Keratinocyte (primary cell): ENCODE measurements at regions not wholly inside any gene's neighbourhood (a gene's known extent, or its start where the extent isn't known, plus 50 kb on each side); places are given as distances from the start of the nearest gene placed in this dataset.

Experiments used
- DNase-seq: peaks from one replicate; pipeline ENCODE4 v3.0.0-alpha.2; 2011; ENCODE audit warnings: low read depth, missing footprints, low spot score
- FAIRE-seq: peaks from 2 replicates; lab custom pipeline; 2011; peaks lifted over from hg19 to GRCh38; lab: Jason Lieb, UNC
- H2AFZ ChIP-seq: 2 replicates; pipeline ENCODE4 v1.6.0; 2012; ENCODE audit warnings: low read length, control low read depth, inconsistent platforms; ENCODE audit not compliant: control insufficient read depth
- H3K27ac ChIP-seq: 2 replicates; pipeline ENCODE4 v1.5.1; 2011; ENCODE audit warnings: low read length; ENCODE audit not compliant: control insufficient read depth, insufficient read depth
- H3K27me3 ChIP-seq: 3 replicates; pipeline ENCODE4 v1.6.0; 2011; ENCODE audit warnings: low read length; ENCODE audit not compliant: control insufficient read depth, insufficient read depth; ENCODE audit errors: extremely low read depth
- H3K36me3 ChIP-seq, 2 experiments: 2 replicates in 1 of 2; 3 replicates in 1 of 2; pipeline ENCODE4 v1.5.1; 2011; ENCODE audit warnings: low read length in 2 of 2, mild to moderate bottlenecking in 1 of 2; ENCODE audit not compliant: control insufficient read depth in 2 of 2, insufficient read depth in 2 of 2; ENCODE audit errors: extremely low read depth in 1 of 2
- H3K4me1 ChIP-seq: 3 replicates; pipeline ENCODE4 v1.5.1; 2011; ENCODE audit warnings: low read length; ENCODE audit not compliant: control insufficient read depth, insufficient read depth; ENCODE audit errors: extremely low read depth
- H3K4me2 ChIP-seq: 3 replicates; pipeline ENCODE4 v1.6.0; 2011; ENCODE audit warnings: low read depth, low read length; ENCODE audit not compliant: control insufficient read depth, insufficient read depth; ENCODE audit errors: extremely low read depth
- H3K4me3 ChIP-seq, 3 experiments: fragments of 200-600 bp in 1 of 3; sonication (generic) in 1 of 3; 2 replicates in 2 of 3; 3 replicates in 1 of 3; pipeline ENCODE4 v1.5.1; 2011 to 2016; ENCODE audit warnings: low read length in 3 of 3, mild to moderate bottlenecking in 3 of 3, control low read depth in 2 of 3, inconsistent platforms in 1 of 3, low read depth in 1 of 3, mixed read lengths in 1 of 3, mixed run types in 1 of 3, moderate library complexity in 1 of 3; ENCODE audit not compliant: control insufficient read depth in 2 of 3, insufficient read depth in 2 of 3; ENCODE audit errors: extremely low read depth in 1 of 3
- H3K79me2 ChIP-seq: 2 replicates; pipeline ENCODE4 v1.6.0; 2012; ENCODE audit warnings: low read length; ENCODE audit not compliant: control insufficient read depth, insufficient read depth
- H3K9ac ChIP-seq: 3 replicates; pipeline ENCODE4 v1.6.0; 2011; ENCODE audit warnings: low read length; ENCODE audit not compliant: control insufficient read depth, insufficient read depth; ENCODE audit errors: extremely low read depth
- H3K9me1 ChIP-seq: 3 replicates; pipeline ENCODE4 v1.6.0; 2011; ENCODE audit warnings: low read length; ENCODE audit not compliant: control insufficient read depth, insufficient read depth; ENCODE audit errors: extremely low read depth
- H3K9me3 ChIP-seq: 2 replicates; pipeline ENCODE4 v1.5.1; 2012; ENCODE audit warnings: low read depth, low read length; ENCODE audit not compliant: control insufficient read depth
- H4K20me1 ChIP-seq: 3 replicates; pipeline ENCODE4 v1.6.0; 2011; ENCODE audit warnings: low read length; ENCODE audit not compliant: control insufficient read depth, insufficient read depth; ENCODE audit errors: extremely low read depth
- EZH2 ChIP-seq: IDR thresholded peaks from one replicate; pipeline ENCODE4 v1.6.1; 2012; ENCODE audit warnings: inconsistent platforms, mild to moderate bottlenecking, low read length, moderate library complexity
- dilution Hi-C: fragments of 300-500 bp; cut with MboI; formaldehyde crosslinking; loops from one replicate; pipeline ENCODE4 v1.7.0; 2020; ENCODE audit warnings: low sequenced_read_pairs; ENCODE audit not compliant: extremely low pct_ligation_motif_present
- TF ChIP-seq, protein P1 (sequence below), 3 experiments: IDR thresholded peaks in 1 of 3; conservative IDR thresholded peaks in 1 of 3; optimal IDR thresholded peaks in 1 of 3; 2 replicates in 2 of 3; 3 replicates in 1 of 3; pipeline versions ENCODE3 to v1.5.1; 2011; ENCODE audit warnings: low read length in 3 of 3, mild to moderate bottlenecking in 3 of 3, moderate library complexity in 2 of 3, control low read depth in 1 of 3, inconsistent platforms in 1 of 3; ENCODE audit not compliant: insufficient read depth in 2 of 3; ENCODE audit errors: extremely low read depth in 1 of 3

DNA sequence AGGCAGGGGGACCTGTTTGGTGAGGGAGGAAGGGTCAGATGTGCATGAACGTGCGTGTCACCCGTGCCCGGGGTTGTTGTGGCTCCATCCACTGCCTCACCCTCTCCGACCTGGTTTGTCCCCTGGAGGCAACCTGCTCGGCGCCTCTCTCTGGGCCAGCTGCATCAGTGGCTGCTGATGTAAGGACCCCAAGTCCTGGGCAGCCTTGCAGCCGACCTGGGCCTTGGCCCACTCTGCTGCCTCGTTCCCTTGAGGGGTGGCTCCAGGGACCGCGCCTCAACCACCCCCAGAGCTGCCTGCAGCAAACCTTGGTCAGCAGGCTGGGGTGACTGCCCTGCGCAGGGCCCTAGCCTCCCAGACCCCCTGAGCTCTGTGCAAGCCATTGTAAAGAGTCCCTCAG is 351.7 kb downstream of the TMEM121 start:
- H3K36me3 ChIP-seq, result no peaks in the 10 kb centered on the region
- dilution Hi-C loops, result no loop called here
- FAIRE-seq (no peak), DNase-seq (no peak)
- H3K9me3 ChIP-seq, result peaks cover 5% of the 10 kb centered on the region
- no peak overlapping the region for H2AFZ ChIP-seq
- H3K27me3 ChIP-seq, result no peaks in the 10 kb centered on the region
- no peaks in the 10 kb centered on the region for H4K20me1 ChIP-seq
- H3K9ac ChIP-seq, result no peak overlapping the region
- H3K27ac ChIP-seq, result no peak overlapping the region
- no peaks in the 10 kb centered on the region for H3K4me1 ChIP-seq
- no peak overlapping the region for H3K4me3 ChIP-seq
- no peak for TF ChIP-seq EZH2
- TF ChIP-seq, protein P1, sequence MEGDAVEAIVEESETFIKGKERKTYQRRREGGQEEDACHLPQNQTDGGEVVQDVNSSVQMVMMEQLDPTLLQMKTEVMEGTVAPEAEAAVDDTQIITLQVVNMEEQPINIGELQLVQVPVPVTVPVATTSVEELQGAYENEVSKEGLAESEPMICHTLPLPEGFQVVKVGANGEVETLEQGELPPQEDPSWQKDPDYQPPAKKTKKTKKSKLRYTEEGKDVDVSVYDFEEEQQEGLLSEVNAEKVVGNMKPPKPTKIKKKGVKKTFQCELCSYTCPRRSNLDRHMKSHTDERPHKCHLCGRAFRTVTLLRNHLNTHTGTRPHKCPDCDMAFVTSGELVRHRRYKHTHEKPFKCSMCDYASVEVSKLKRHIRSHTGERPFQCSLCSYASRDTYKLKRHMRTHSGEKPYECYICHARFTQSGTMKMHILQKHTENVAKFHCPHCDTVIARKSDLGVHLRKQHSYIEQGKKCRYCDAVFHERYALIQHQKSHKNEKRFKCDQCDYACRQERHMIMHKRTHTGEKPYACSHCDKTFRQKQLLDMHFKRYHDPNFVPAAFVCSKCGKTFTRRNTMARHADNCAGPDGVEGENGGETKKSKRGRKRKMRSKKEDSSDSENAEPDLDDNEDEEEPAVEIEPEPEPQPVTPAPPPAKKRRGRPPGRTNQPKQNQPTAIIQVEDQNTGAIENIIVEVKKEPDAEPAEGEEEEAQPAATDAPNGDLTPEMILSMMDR (optimal IDR thresholded peaks at IDR 0.05 in 1 of 3, IDR thresholded peaks at IDR 0.05 in 1 of 3, conservative IDR thresholded peaks at IDR 0.05 in 1 of 3; ENCODE audit: extremely low read depth in 1 of 3, insufficient read depth in 2 of 3, low read length in 3 of 3), result no peak
- H3K9me1 ChIP-seq, result no peaks in the 10 kb centered on the region
- H3K79me2 ChIP-seq, result no peaks in the 10 kb centered on the region
- no peak overlapping the region for H3K4me2 ChIP-seq

DNA sequence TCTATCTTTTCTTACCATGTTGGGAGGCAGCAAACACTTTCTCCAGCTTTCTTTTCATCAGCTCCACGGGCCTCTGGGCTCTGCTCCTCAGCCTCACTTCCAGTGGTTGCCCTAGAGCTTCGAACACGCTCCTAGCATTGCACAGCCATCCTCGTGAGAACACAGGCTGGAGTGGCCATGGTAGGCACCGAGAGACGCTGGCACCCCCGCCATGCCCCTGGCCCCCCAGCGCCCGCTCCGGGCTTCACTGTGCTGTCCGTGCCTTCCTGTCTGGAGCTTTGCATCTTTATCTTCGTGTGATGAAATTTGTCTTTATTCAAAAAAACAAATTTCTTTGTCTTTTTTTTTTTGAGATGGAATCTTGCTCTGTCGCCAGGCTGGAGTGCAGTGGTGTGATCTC is 352.2 kb downstream of the TMEM121 start:
- no peaks in the 10 kb centered on the region for H3K36me3 ChIP-seq
- peaks cover 5% of the 10 kb centered on the region for H3K9me3 ChIP-seq
- no peak overlapping the region for H2AFZ ChIP-seq
- H3K27ac ChIP-seq, result no peak overlapping the region
- H3K4me1 ChIP-seq, result no peaks in the 10 kb centered on the region
- no peak for DNase-seq
- H4K20me1 ChIP-seq, result no peaks in the 10 kb centered on the region
- H3K79me2 ChIP-seq, result no peaks in the 10 kb centered on the region
- TF ChIP-seq, protein P1 (optimal IDR thresholded peaks at IDR 0.05 in 1 of 3, IDR thresholded peaks at IDR 0.05 in 1 of 3, conservative IDR thresholded peaks at IDR 0.05 in 1 of 3; ENCODE audit: extremely low read depth in 1 of 3, insufficient read depth in 2 of 3, low read length in 3 of 3), result no peak
- TF ChIP-seq EZH2, result no peak
- H3K9me1 ChIP-seq, result no peaks in the 10 kb centered on the region
- H3K4me3 ChIP-seq, result no peak overlapping the region
- no peak for FAIRE-seq
- H3K4me2 ChIP-seq, result no peak overlapping the region
- H3K27me3 ChIP-seq, result no peaks in the 10 kb centered on the region
- no peak overlapping the region for H3K9ac ChIP-seq
- dilution Hi-C loops, result no loop called here
